Nephron progenitor cell (in vitro differentiated cells): ENCODE measurements at regions not wholly inside any gene's neighbourhood (a gene's known extent, or its start where the extent isn't known, plus 50 kb on each side); places are given as distances from the start of the nearest gene placed in this dataset.
A peak's percentile ranks its signal among the peaks of the same experiment; 100 is the strongest.

Experiments
- DNase-seq: peaks from one replicate; pipeline ENCODE4 v3.0.0; 2021
- H3K27ac Mint-ChIP-seq: 2 replicates; pipeline ENCODE4 v1.8.0; 2021; ENCODE audit warnings: mild to moderate bottlenecking, moderate library complexity, mixed read lengths
- H3K27me3 Mint-ChIP-seq: 2 replicates; pipeline ENCODE4 v1.8.0; 2021; ENCODE audit warnings: mild to moderate bottlenecking, low read depth, mixed read lengths; ENCODE audit not compliant: poor library complexity
- H3K36me3 Mint-ChIP-seq: 2 replicates; pipeline ENCODE4 v1.8.0; 2021; ENCODE audit warnings: low read depth, mixed read lengths
- H3K4me1 Mint-ChIP-seq: 2 replicates; pipeline ENCODE4 v1.8.0; 2021; ENCODE audit warnings: mixed read lengths
- H3K4me3 Mint-ChIP-seq: 2 replicates; pipeline ENCODE4 v1.8.0; 2021; ENCODE audit warnings: mild to moderate bottlenecking, moderate library complexity, mixed read lengths
- H3K9me3 Mint-ChIP-seq: 2 replicates; pipeline ENCODE4 v1.8.0; 2021; ENCODE audit warnings: mild to moderate bottlenecking, moderate library complexity, mixed read lengths
- TF ChIP-seq, protein P1 (sequence below): fragments of 200-600 bp; sonication (generic); IDR thresholded peaks from 2 replicates; pipeline ENCODE4 v1.5.0; 2021; ENCODE audit warnings: antibody characterized with exemption

DNA sequence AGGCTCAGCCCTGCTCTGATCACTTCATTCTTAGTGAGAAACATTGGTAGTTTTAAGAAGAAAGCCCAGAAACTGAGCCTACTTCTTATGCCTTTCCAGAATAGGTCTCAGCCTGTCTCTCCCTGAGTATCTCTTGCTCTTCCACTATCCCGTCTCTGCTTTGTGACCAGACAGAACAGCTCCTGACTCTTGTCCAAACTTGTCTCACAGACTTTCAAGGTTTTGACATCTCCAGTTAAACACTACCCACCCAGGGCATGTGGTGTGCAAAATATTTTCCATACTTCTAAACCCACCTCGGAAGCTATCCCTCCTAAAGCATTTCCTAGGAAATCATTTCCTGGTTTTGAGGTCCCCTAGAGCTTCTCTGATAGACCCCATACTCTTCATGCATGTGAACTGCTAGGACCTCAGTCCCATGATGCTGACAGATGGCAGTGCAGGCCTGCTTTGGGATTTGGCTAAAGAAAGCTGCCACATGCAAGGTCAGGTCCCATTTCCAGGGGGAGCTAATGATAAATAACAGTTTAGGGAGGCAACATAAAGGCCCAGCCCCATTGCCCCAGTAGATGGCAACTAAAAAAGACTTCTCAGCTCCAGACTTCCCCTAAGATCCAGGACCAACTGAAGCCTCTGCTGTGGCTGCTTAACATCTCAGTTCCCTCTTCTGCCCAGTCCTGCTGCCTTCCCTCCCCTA, 211.5 kb downstream of the MED10 start:
- peaks cover 12% of the 10 kb centered on the region for H3K27me3 Mint-ChIP-seq
- TF ChIP-seq, protein P1, sequence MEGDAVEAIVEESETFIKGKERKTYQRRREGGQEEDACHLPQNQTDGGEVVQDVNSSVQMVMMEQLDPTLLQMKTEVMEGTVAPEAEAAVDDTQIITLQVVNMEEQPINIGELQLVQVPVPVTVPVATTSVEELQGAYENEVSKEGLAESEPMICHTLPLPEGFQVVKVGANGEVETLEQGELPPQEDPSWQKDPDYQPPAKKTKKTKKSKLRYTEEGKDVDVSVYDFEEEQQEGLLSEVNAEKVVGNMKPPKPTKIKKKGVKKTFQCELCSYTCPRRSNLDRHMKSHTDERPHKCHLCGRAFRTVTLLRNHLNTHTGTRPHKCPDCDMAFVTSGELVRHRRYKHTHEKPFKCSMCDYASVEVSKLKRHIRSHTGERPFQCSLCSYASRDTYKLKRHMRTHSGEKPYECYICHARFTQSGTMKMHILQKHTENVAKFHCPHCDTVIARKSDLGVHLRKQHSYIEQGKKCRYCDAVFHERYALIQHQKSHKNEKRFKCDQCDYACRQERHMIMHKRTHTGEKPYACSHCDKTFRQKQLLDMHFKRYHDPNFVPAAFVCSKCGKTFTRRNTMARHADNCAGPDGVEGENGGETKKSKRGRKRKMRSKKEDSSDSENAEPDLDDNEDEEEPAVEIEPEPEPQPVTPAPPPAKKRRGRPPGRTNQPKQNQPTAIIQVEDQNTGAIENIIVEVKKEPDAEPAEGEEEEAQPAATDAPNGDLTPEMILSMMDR = no peak
- H3K36me3 Mint-ChIP-seq = no peaks in the 10 kb centered on the region
- H3K9me3 Mint-ChIP-seq = no peaks in the 10 kb centered on the region
- DNase-seq = no peak
- H3K4me3 Mint-ChIP-seq = no peak overlapping the region
- no peaks in the 10 kb centered on the region for H3K4me1 Mint-ChIP-seq
- H3K27ac Mint-ChIP-seq = no peak overlapping the region

DNA sequence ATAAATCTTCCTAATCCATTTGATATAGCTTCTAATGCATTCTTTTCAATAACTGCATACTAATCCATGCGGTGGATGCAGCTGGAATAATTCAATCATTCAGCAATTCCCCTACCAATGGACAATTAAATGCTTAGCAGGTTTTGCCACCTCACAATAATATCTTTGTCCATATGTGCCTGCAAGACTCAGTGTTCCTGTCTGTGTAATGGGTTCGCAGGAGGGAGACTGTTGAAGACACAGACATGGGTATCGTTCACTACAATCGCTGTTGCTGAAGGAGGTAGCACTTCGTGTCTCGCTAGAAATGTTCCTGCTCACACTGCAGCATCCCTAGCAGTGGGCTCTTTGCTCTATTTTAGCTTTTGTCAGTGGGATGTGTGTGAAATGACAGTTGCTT, 214.4 kb downstream of the MED10 start:
- Mint-ChIP-seq H3K27ac (no peak overlapping the region), H3K4me3 (no peak overlapping the region), H3K4me1 (peaks cover 13% of the 10 kb centered on the region), H3K9me3 (no peaks in the 10 kb centered on the region), H3K36me3 (no peaks in the 10 kb centered on the region), H3K27me3 (peaks cover 28% of the 10 kb centered on the region)
- TF ChIP-seq, protein P1 = no peak
- no peak for DNase-seq

DNA sequence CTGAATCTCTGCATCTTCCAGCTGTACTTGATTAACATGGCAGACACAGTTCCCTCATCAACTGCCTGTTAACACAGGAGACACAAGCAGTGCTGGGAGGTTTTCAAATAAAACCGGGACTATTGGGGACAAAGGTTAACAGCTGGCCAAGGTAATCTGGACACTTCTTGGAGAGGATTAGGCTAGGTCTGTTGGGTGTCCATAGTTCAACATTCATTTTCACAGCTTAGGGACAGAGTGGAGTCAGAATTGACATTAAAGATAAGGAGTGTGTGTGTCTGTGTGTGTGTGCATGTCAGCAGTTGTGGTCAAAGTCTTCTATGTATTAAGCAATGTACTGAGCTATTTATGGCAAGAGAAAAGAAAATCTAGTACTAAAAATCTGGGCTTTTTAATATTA, 216.2 kb downstream of the MED10 start:
- Mint-ChIP-seq H3K27me3 (peaks cover 32% of the 10 kb centered on the region), H3K4me1 (peaks cover 13% of the 10 kb centered on the region), H3K4me3 (no peak overlapping the region), H3K9me3 (no peaks in the 10 kb centered on the region), H3K36me3 (no peaks in the 10 kb centered on the region), H3K27ac (no peak overlapping the region)
- TF ChIP-seq, protein P1 = no peak
- DNase-seq = no peak

DNA sequence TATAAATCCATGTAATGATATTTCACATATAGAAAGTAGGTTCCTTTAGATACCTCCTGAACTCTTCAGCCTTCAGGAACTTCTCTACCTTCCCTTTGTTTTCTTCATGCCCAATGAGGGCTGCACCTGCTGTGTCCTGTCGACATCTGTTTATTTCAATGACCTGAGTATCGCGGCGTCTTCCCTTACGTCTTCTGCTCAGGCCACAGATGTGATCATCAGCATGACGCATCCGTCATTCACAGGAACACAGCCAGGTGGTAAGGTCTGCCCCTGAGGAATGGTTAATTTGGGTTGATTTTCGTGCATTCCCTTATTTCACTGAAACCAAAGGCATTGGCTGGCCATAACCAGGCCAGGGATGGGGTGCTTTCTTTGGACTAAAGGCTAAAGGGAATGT, 217.1 kb downstream of the MED10 start:
- TF ChIP-seq, protein P1 = no peak
- no peak for DNase-seq
- Mint-ChIP-seq H3K4me1 (peaks cover 13% of the 10 kb centered on the region), H3K27me3 (peaks cover 32% of the 10 kb centered on the region), H3K9me3 (no peaks in the 10 kb centered on the region), H3K27ac (no peak overlapping the region), H3K4me3 (no peak overlapping the region), H3K36me3 (no peaks in the 10 kb centered on the region)

DNA sequence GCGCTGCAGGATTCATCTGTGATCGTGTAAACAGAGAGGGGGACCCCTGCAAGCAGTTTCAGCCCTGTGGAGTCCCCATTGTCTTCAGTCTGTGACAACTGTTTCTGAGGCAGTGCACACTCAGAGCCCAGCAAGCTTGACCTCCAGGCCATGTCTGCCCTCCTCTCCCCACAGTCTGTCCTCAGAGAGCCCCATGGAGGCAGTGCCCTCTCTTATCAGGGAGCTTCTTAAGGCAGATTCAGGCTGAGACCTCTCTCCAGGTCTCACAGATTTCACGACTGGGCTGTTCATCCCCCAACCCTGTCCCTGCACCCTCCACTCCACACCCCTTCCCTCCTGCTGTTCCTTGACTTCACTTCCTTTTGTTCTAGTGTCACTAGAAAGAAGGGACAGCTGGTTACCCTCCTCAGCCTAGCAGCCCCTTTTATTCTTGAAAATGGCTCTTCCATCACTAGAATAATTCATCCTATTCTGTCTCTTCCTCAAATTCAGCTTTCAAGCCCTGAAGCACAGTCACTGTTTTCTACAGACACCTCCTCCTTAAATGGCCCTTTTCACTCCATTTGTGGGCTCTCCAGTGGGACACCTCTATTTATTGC, 218.4 kb downstream of the MED10 start:
- Mint-ChIP-seq H3K4me1 (peaks cover 13% of the 10 kb centered on the region), H3K27ac (peak overlapping the region; percentile 56), H3K27me3 (peaks cover 37% of the 10 kb centered on the region), H3K4me3 (no peak overlapping the region), H3K9me3 (no peaks in the 10 kb centered on the region), H3K36me3 (no peaks in the 10 kb centered on the region)
- DNase-seq = no peak
- TF ChIP-seq, protein P1 = no peak
